DMS153 (cell line): ENCODE measurements at regions not wholly inside any gene's neighbourhood (a gene's known extent, or its start where the extent isn't known, plus 50 kb on each side); places are given as distances from the start of the nearest gene placed in this dataset.
"Not testable (repeated sequence)": the region's sequence is repeated elsewhere in the genome, so short reads cannot be mapped to it uniquely, and the experiment has no call there.

Experiments used
- DNase-seq: peaks from one replicate; lab custom pipeline; 2025; lab: John Stamatoyannopoulos, UW

DNA sequence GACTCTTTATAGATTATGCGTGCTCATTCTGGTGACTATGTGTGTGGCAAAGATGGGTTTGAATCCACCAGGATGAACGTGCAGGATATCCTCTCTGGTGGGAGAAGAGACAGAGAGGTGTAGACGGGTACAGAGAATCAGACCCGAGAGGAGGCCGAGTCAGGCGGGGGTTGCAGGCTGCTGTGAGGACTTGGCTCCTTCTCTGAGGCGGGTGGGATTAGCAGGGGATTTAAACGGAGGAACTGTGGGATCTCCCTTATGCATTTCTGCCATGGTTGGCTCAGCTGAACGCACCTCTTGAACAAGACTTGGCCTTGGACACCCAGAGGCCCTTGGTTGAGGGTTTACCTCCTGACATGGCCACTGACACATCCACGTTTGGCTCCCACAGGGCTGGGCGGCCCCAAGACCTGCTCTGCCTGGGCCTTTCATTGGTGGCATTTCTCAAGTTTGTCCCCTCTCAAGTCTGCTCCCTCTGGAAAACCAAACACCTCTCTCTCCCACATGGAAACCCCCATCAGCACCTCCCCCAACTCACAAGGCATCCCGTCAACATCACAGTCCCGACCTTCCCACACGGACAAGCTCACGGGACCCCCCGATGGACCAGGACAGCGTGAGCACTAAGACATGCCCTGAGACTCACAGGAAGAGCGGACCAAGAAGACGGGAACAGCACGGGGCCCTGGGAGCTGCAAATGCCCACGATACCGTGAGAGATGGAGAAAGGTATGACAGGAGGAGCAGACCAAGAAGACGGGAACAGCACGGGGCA lies 158.3 kb downstream of the RTP5 start:
- no peak for DNase-seq

DNA sequence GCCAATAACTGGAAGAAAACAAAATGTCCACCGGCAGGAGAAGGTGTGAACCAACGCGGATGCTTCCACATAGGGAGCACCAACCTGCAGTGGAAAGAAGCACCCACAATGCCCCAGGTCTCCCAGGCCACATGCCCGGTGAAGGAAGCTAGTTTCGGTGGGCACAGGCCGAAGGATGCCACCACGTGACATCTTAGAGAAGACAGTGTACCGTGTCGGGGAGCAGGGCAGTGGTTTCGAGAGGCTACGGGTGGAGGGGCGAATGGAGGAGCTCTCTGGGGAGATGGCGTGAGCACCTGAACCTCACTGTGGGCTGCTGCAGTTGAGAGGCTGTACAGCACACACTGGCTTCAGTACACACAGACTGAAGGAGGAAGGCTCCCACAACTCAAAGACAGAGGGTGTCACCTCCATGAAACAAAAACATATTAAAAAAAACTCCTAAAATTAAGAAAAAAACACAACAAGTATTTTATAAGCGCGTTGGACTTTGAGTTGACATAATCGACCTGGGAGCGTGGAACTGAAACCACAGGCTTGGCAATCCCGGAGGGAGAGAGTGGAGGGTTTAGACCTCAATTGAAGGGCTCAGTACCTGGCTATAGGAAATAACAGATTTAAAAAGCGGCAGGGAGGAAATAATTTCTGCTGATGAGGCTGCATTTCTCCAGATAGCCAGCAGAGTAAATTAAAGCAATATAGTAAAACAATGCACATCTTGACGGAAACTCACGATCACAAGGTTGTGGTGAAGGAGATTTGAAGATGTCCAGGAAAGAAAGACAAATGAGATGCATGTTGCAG lies 160.1 kb downstream of the RTP5 start:
- DNase-seq = no peak

DNA sequence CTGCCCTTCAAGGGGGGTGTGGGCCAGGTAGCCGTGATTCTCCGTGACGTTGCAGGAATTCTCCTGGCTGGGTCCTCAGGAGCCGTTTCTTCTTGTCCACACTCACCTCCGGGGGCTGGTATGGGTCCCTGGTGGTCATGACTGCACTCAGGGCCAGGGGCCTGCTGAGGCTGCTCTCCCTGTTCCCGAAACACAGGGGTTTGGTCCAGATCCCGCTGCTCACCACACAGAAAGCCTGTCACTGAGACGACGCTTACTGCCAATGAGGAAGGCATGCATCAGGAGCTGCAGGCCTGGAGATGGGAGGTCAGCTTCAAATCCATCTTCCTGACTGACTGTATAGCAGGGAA lies 160.7 kb downstream of the RTP5 start:
- DNase-seq = no peak

DNA sequence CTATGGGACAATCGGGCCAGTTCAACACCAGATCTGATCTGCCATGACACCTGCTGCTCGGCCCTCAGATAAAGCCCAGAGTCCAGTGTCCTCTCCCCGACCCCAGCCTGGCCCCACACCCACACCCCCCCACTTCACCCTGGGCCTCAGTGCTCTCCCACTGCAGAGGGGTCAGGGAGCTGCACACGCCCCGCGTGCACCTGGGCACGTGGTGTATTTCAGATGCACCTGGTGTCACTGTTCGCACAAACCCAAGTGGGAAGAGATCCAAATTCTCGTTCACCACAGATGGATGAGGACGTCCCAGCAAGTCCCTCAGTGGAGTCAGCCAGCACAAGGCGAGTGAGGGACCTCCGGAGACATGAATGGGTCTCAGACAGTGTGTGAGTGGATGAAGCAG lies 161.3 kb downstream of the RTP5 start:
- DNase-seq = no peak

DNA sequence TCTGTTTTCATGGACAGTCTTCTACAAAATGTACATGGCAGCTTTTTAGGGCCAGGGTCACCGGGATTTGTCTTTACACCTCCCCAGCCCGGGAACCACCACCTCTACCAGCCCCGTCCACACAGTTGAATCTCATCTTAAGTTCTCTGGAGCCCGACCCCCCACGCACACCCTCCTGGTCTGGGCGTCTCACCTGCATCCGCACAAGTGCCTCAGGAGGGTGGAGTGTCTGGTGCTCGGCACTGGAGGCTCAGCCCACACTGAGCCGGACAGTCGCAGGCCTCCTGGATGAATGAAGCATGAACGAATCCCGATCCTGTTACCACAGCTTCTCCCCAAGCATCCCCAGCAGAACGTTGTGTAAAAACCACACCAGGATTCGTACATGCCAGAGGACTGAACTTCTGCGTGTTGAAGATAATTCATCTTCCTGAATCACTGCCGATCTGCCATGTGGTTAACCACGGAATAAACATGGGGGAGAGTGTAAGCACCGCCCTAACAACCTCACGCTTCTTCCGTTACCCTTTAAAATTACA lies 162.0 kb downstream of the RTP5 start:
- DNase-seq = no peak

DNA sequence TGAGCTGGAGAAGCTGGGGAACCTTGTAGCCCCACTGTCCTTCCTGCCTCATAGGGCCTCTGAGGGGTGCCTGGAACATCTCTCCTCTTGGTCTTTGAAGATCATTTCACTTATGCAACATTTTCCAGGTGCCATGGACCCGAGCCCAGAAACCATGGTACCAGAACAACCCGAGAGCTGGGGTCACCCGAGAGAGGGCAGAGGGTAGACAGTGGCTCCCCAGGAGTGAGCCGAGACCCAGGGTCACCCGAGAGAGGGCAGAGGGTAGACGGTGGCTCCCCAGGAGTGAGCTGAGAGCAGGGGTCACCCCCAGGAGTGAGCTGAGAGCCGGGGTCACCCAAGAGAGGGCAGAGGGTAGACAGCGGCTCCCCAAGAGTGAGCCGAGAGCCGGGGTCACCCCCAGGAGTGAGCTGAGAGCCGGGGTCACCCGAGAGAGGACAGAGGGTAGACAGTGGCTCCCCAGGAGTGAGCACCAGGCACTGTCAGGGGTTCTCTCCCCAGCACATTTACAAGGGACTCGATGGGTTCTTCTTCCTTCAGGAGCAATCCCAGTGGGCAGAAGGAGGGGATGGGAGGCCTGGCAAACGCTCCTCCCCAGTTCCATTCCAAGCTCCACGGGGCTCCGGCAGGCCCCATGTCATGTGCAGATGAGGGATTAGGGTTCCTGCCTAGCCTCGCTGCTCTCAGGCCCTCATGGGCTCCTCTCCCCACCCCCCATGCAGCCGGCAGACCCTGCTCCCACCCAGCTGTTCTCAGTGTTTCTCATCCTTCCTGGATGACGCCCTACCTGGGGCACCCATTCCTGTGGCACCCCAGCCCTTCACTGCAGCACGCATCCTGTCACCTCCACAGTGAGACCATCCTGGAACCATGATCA lies 163.5 kb downstream of the RTP5 start:
- DNase-seq = no peak

DNA sequence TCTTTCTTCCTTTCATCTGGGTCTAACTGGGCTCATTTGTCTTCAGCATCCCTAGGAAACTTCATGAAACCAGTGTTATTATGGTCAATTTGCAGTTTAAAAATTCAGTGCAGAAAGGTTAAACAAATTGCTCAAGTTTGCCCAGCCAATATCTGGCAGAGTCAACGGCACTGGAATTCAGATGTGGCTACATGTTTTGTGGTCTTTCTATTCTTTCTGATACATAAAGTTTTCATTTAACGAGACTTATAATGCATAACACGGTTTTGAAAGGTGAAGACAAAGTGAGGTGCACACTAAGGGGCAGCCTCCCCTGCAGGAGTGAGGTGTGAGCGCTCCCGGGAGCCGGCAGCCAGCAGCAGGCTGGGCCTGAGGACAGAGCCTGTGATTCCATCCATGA lies 164.6 kb downstream of the RTP5 start:
- no peak for DNase-seq

DNA sequence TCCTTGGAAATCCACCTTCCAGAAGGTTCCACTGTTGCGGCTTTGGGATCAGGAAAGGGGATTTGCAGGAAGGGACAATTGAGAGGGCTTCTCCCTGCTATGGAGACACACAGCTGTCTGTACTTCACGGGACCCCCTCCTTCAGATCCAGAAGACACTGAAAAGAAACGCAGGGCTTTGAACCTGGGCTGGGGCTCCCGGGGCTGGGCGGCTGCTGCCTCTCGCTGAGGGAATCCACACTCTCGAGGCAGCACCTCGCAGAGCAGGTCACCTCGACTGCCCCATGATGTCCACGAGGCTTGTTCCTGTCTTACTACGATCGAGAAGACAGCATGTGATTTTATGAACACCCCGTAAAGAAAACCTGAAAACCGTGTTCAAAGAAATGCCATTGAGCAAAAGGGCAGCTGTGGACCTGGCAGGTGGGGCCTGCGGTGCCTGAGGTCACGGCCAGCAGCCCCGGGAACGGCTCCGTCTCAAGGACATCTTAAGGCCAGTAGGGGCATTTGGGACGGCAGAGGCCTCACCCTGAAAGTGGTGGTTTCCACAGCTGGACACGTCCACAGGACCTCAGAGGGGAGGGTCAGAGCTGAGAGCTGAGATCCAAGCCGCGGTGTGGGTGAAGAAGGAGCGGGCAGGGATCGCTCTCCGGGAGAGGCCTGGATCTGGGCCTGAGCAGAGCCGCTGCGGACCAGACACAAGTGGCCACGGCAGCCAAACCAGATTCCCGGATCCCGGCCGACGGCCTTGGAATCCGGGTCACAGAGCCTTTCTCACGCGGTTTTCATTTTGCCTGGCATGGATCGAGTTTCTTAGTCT lies 165.7 kb downstream of the RTP5 start:
- DNase-seq = no peak

DNA sequence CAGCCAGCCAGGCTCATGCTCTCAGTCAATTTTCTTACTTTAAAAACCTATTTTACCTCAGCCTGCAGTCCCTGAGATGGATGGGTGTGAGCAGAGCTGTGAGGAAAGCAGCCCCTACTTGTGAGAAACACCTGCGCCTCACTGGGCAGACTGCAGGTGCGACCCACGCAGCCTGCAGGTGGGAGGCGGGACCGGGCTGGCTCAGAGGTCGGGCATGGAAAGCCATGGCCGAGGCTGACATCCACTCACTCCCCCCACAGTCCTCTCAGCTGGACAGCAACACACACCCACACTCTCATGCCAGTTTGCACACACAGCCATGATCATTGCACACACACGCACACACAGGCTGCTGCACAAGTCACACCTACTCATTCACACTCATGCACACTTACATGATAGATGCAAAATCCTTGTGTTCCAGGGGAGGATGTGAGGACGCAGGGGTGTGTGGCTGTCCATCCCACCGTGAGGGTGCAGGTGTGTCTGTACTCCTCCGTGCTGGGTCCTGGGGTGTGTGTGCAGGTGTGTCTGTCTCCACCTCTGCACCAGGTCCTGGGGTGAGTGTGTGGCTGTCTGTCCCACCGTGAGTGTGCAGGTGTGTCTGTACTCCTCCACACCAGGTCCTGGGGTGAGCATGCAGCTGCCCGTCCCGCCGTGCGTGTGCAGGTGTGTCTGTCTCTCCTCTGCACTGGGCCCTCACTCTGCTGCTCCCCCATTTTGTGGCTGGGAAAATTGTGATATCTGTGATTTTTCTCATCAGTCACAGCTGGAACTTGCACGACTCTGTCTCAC lies 166.5 kb downstream of the RTP5 start:
- no peak for DNase-seq

DNA sequence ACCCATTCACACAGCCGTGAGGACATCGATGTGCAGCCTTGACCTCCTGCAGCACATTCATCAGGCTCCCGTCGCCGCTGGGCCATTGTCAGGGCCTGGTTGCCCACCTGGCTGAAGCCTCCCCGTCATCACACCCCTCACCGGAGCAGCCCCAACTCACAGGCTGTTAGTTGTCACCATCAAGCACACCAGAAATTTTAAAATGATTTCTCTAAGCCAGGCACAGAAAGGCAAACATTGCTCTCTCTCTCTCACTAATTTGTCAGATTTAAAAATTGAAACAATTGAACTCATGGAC lies 167.1 kb downstream of the RTP5 start:
- no peak for DNase-seq

DNA sequence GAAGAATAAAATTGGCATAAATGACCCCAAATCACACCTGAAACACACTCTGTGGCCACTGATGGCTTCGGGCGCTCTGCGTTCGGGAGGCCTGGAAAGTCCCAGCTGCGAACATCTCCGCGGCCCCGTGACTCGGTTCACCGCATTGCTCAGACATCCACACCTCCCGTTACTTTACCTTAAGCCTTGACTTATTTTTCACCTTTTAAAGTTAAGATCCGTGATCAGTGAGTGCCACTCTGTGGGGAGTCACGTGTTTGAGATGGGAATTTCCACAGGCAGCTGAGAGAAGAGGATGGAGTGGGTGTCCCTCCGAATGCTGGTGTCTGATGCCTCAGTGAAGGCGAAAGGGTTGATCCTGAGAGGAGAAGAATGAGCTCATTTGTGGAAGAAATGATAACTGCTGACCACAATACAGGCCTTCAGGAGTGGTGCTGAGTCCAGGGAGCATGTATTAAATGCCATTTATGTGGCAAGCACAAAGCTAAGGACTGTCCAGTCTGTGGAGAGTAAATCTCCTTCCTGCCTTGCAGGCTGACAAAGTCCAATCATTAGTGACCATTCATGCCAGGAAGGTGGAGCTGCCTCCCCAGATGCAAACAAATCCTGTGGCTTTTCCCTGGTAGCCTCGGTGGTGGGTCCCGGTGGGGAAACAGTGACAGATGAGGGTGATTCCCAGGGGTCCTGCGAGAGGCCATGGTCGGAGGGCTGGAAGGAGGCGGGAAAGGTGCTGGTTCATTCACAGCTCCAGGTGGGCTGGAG lies 168.8 kb downstream of the RTP5 start:
- DNase-seq = no peak

DNA sequence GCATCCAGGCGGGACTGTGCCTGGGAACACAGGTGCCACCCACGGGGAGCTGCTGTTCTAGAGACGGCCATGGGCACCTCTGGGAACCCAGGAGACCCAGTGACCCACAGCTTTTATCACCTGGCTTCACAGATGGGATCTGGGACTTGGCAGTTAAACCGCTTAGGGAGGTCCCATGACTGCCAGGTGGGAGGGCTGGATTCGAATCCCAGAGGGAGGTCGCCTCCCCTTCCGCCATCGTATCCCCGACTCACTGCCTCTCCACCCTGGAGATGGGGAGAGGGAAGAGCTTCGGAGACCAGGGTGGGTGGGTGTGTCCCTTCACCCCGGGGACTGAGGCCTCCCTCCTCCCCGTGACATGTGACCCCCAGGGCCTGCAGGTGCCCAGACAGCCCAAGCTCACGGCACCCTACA lies 169.4 kb downstream of the RTP5 start:
- no peak for DNase-seq

DNA sequence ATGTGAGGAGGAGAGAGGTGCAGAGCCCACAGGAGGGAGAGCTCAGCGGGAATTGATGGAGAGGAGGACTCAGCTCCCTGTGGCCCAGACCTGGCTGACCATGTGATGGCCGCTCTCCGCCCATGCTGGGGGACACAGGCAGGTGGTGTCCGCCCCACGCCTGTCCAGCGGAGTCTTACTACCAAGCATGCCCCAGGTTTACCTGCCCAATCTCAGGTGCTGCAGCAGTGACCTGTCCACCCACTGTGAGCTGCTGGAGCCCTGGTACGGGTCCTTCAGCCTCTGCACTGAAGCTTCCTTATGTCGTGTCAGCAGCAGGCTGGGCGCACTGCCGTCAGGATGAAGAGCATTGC lies 170.8 kb downstream of the RTP5 start:
- DNase-seq = no peak

DNA sequence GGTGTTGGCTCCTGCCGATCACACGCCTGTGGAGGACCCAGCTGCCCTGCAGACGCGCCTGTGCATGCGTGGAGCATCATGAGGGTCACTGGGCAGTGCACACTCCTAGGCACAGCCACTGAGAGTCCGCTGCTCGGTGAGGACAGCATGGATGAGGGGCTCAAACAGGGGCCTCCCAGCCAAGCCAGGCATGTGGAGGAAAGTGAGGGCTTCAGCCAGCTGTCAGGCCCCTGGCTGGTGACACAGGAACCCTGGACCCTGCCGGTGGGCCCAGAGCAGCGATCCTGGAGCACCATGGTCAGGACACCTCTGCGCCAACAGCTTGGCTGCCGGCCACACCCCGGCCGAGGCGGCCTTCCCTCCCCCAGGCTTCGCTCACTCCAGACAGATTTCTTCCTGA lies 171.2 kb downstream of the RTP5 start:
- DNase-seq = no peak

DNA sequence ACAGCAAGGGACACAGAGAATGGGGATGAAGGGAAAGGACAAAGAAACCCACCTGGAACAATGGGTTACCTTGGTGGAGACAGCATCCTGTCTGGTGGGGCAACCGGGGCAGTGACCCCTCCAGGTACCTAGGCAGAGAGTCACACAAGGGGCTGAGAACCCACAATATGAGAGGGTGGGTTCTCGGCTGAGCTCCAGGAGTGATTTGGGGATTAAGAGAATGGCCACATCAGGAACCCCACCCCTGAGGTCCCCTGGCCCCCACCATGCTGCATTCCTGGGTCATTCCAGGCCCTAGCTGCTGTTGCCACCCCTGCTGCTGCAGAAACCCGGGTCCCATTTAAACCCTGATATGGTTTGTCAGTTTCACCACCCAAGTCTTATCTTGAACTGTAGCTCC lies 172.3 kb downstream of the RTP5 start:
- no peak for DNase-seq

DNA sequence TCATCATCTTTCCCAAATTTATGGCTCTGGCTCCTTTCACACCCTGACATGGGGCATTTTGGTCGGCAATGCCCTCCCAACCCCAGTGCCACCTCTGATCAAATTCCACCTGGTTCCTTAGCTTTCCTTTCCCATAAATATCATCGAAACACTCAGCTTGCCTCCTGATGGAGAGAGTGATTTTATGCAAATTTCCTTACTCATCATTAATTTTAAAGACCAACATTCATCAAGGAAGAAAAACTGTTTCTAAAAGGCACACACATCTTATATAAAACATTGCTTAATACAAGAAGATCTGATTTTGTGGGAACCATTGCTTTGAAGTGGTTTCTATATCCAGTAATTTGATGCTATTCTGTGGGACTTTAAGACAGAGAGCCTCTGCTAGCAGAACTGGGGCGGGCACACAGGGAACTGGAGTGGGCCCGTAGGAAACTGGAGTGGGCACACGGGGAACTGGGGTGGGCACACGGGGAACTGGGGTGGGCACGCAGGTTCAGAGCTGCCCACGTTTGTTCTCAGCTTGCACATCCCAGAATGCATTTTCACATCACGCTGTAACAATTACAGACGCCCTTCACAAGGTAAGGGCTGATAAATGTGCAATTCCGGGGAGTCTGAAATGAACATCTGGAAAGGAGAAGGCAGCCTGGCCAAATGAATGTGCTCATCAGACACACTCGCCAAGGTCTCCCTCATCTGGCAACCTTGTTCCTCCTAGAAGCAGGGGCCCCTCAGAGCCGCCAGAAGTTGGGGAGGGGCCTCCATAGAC lies 174.2 kb downstream of the RTP5 start:
- DNase-seq = no peak

DNA sequence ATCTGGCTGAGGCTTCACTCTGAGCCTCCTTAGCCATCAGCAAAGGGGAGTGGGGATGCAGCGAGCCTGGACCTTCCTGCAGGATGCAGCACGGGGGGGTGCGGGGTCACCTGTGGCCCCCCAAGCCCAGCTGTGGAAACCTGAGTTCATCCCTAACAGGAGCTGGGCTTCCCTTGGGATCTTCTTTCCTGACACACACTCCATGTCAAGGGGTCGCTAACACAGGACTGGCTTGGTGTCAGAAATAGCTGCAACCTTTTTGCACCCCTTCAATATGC lies 174.7 kb downstream of the RTP5 start:
- no peak for DNase-seq

DNA sequence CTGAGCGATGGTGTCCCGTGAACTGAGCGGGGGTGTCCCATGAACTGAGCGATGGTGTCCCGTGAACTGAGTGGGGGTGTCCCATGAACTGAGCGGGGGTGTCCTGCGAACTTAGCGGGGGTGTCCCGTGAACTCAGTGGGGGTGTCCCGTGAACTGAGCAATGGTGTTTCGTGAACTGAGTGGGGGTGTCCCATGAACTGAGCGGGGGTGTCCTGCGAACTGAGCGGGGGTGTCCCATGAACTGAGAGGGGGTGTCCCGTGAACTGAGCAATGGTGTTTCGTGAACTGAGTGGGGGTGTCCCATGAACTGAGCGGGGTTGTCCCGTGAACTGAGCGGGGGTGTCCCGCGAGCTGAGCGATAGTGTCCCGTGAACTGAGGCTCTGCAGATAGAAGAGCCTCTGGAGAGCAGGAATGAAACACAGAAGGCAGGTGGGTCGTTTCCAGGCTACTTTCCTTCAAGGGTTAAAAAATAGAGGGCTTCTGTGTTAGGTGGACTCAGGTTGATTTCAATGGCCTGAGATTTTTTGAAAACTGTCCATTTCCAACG lies 176.1 kb downstream of the RTP5 start:
- DNase-seq = not testable (repeated sequence)

DNA sequence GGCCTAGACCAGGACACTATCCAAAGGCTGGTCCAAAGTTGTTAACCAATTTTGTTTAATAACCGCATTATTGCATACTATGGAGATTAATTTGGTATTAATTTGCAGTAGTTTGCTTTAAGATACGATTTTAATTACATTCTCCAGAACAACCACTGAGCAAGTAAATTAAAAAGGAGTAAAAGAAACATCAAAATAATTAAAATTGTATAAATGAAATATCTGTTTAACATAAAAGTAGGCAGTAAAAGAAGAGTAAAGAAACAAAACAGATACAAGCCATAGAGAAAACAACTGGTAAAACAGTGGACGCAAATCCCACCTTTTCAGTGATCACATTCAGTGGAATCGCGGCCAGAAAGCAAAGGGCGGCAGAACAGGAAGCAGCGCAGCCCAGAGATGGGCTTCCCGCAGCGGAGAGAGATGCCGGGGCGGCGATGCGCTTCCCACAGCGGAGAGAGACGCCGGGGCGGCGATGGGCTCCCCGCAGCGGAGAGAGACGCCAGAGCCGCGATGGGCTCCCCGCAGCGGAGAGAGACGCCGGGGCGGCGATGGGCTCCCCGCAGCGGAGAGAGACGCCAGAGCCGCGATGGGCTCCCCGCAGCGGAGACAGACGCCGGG lies 176.8 kb downstream of the RTP5 start:
- no peak for DNase-seq
